ENCODE measurements at regions not wholly inside any gene's neighbourhood (a gene's known extent, or its start where the extent isn't known, plus 50 kb on each side); places are given as distances from the start of the nearest gene placed in this dataset.

DNA sequence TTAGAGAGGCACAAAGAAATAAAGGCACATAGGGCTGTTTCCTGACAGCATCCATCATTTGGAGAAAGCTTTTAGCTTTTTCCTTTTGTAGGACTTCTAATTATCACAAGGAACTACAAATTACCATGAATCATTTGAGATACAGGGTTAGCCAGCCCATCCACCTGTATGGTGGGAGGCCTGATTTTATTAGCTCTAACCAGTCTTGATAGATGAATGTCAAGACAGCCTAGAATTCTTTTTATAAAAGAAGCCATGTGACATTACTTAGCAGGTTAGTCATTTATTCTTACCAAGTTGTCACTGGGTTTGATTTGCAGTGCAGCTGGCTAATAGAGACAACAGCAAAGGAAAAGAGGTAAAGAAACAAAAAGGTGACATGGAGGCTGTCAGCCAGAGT is 618.1 kb downstream of the ZNF385D start:
- DNase-seq, result no peak

DNA sequence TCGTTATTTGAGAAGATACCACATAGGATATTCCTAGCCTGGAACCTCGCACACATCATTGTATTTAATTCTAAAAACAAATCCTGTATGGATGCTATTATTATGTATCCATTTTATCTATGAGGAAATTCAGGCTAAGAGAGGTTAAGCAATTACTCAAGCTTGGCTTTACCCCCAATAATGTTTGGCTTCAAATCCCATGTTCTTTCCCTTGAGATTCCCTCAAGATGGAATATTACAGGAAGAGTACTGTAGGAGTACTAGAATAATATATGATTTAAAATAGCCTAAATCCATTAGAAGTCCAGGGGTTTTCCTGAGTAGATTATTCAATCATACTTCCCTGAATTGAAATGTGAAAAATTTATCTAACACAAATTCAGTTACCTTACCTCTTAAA is 630.2 kb downstream of the ZNF385D start:
- DNase-seq, result no peak

DNA sequence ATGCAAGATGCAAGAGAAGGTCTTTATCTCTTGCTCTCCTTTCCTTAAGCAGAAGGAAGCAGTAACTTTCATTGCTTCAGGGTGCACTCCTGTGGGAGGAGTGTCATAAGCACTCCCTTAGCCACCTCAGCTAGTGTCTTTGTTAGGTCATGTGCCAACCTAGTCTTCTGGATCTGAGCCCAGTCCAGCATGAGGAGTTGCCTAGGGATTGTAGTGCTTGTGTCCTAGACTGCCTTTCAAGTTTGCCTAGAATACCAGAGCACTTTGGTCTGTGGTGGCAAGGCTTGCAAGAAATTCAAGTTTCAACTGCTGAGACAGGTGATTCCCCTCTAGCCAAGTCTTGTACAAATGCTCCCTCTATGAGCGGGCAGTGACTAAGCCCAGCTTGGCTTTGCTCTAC is 633.6 kb downstream of the ZNF385D start:
- DNase-seq, result no peak

DNA sequence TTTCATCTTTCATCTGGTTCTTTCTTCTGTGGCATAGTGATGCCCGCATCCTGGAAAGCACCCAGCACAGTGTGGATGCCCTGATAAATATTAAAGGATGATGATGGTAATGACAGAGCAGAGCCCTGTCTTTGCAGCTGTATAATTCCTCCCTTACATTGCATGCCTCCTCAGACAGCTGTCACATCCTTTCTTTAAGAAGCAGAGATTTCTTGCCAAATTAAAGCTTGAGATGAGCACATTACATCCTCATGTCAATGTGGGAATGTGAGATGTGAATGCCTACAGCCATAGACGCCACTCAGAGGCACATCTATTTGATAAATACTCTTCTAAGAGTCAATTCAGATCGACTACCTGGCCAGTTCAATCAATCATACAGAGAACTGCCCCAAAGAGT is 642.0 kb downstream of the ZNF385D start:
- no peak for DNase-seq

DNA sequence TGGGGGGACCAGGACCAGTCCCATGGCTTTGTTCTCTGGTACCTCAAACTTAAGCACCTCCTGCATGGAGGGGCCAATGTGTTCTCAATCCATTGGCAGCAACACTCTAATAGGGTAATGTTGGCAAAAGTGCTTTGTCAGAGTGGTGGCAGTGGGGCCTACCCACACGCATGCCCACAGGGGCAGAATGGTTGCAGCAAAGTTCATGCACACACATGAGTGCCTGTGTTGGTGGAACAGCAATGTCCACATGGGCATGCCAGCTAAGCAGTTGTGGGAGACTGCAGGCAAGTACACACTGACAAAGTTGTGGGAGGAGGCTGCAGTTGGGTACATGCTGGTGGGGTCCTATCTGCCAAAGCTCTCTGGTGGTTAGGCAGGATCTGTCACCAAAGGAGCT is 645.2 kb downstream of the ZNF385D start:
- DNase-seq, result no peak

DNA sequence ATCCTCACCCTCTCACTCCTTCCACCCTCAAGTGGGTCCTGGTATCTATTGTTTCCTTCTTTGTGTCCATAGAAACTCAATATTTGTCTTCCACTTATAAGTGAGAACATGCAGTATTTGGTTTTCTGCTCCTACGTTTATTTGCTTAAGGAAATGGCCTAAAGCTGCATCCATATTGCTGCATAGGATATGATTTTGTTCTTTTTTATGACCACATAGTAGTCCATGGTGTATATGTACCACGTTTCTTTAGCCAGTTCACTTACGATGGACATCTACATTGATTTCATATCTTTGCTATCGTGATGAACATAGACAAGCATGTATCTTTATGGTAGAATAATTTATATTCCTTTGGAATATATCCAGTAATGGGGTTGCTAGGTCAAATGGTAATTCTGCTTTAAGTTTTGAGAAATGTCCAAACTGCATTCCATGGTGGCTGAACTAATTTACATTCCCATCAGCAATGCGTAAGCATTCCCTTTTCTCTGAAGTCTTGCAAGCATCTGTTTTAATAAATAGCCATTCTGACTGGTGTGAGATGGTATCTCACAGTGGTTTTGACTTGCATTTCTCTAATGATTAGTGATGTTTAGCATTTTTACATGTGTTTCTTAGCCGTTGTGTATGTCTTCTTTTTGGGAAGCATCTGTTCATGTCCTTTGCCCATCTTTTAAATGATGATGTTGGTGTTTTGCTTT is 650.2 kb downstream of the ZNF385D start:
- no peak for DNase-seq

DNA sequence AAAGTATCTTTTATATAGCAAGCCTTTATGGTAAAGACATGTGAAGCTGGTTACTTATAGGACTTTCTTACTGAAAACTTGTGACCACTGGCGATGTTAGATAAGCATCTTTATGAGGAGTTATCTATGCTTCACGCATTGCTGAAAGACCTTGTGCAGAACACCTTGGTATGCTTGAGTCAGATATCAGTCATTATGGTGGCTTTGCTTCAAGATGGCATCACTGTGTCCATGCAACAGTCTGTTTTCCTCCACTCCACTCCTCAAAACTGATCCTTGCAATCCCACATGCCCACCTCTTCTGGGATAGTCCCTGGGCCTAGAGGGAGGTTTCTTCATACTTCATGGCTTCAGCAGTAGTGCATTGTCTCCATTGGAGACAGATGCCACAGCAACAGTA is 656.3 kb downstream of the ZNF385D start:
- no peak for DNase-seq

DNA sequence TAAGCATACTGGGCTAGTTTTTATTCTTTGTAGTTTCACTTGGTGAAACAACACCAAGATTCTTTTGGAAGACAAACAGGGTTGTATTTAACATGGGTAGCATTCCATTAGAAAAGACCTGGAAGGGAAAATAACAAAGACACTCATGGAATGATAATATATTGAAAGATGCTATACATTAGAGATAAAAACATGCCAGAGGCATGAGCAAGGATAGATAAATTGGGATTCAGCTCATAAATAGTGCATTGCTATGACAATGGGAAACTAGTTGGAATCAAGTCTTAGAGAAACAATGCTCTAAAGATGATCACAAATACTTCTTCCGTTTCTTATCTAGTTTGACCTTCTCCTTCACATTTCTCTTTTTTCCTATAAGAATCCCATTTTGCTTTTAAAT is 677.4 kb downstream of the ZNF385D start:
- no peak for DNase-seq

DNA sequence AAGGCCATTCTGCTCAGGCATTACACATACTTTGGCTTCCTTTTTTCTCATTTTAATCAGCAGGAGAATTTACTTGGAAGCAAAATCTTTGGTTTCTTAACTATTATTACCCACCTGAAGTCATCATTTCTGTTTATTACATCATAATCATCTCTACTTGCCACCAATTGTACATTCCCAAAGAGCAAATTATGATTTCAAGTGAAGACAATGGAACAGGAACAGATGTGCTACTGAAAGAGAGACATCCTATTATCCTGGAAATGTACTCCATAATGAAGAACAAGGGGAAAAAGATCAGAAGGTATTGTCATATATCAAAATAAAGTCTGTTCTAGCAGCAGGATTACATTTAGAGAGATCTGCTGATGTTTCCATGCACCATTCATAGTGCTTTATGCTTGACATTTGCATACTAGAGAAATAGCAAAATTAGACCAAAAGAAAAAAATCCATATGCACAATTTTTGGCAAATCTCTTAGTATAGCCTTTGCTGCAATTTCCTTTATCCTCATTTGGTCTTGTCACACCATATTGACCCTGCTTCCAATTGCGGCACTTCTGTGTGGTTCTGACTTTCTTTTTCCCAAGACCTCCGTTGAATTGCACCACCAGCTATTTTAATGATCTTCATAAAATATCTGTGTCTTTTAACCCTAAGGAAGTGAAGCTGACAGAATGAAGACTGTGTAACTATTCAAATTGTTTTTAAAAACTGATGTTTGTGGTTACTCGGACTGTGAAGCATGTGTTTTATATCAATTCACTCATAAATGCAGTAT is 683.8 kb downstream of the ZNF385D start:
- no peak for DNase-seq

DNA sequence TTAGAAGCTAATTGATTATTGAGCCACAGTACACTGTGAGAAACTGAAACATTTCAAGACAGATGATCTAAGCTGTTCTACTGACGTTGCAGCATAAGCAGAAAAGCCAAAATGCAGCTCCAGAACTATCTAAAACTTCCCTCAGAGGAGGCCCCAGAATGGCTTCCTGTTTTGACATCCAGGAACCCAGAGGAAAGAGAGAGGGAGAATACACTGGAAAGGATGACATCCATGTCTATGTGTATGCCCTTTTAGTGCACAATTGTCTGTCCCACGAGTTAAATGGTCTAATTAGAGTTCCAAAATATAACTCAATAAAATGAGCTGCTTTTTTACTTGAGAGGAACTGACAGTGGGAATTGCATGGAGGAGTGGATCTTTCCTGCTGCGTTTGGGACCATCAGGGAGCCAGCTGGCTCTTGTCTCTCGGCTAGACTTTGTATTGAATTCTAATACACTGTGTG is 688.1 kb downstream of the ZNF385D start:
- no peak for DNase-seq

DNA sequence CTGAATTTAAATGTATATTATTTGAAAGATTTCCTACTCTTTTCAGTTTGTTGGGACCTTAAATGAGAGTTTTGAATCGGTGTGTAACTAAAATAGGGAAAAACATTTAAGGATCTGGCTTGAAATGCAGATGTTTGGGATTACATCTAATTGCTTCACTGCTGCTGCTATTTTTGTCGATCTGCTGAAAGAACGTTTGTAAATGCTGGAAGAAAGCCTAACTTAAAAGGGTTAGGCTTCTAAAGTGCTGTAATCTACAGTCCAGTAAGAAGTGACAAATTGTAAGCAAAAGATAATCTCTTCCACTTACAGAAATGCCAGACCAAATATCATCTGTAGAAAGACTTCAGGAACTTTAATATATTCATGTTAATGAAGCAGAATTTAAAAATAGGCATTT is 691.6 kb downstream of the ZNF385D start:
- DNase-seq, result no peak

DNA sequence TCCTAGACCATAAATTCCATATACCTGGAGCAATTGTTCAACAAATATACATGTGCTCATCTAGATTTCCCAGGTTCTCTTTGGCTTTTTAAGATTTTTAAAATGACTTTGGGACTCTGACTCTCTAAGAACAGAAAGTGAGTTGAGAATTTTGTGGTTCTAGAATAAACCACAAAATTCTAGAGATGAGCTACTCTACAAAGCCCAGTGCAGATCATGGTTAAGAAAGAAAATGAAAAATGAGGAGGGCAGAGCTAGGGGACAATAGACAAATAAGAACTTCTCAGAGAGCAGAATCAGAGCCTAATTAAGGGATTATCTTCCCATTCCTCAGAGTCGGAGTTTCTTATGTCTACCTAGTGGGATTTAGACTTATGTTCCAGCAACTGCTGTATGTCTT is 694.7 kb downstream of the ZNF385D start:
- DNase-seq, result no peak

DNA sequence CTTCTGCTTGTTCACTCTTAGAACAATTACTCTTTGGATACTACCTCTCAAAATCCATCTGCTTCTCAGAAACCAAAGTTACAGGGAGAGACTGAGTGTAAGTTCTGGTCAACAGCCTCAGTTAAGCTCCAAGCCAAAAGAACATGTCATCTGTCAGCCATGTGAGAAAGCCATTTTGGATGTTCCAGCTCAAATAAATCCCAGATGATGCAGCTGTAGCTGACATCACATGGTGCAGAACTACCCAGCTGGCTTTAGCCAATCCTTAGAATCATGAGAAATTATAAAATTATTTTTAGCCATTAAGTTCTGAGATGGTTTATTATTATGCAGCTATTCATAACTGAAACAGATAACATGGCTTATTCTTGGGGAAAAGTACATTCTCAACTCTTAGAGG is 696.0 kb downstream of the ZNF385D start:
- DNase-seq, result no peak

DNA sequence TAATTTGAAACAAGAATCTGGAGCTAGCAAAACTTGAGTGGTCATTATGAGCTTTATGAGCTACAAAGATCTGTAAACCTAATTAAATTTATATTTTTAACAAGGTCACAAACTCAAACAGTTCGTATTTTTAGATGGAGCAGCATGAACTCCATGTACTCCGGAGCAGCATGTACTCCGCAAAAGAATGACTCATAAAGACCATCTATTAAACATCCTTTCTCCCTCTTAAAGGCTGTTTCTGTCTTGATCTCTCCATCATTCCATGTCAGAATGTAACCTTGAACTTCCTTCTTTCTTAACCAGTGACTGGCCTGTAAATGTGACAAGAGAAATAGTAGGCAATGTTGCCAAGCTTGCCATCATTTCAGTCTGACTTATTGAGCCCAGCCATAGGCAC is 696.9 kb downstream of the ZNF385D start:
- DNase-seq, result no peak

DNA sequence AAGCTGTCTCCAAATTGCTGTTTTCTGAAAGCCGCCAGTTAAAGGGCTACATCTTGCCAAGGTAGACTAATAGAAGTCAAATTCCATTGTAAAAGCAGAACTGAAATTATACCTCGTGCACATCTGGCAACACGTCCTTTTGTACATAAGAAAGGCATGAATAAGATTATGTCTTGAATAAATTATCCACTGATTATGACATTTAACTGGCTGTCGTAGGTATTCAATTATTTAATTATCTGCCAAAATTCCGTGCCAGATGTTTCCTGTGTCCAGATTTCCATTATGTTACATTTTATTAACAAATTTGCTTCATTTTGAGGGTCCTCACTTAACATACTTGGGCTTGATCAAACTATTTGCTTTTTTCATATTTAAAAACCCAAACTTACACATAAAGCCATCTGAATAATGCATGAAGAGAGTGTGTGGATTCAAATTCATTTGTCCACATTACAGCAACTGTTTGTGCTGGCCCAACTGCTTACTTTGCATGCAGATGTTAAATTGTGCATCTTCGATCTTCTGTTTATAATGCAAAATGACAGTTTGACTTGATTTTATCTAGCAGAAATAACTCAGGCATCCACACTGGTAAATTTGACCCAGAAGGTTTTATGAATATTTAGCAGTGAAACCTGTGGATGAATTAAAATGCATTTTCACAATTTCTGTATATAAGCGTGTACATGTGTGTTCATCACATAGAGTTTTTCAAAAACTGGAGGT is 701.5 kb downstream of the ZNF385D start:
- DNase-seq, result no peak

DNA sequence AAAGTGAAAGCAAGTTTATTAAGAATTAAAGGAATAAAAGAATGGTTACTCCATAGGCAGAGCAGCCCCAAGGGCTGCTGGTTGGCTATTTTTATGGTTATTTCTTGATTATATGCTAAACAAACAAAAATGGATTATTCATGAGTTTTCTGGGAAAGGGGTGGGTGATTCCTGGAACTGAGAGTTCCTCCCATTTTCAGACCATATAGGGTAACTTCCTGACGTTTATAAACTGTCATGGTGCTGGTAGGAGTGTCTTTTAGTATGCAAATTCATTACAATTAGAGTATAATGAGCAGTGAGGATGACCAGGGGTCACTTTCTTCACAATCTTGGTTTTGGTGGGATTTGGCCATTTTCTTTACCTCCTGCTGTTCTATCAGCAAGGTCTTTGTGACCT is 707.9 kb downstream of the ZNF385D start:
- DNase-seq, result no peak

DNA sequence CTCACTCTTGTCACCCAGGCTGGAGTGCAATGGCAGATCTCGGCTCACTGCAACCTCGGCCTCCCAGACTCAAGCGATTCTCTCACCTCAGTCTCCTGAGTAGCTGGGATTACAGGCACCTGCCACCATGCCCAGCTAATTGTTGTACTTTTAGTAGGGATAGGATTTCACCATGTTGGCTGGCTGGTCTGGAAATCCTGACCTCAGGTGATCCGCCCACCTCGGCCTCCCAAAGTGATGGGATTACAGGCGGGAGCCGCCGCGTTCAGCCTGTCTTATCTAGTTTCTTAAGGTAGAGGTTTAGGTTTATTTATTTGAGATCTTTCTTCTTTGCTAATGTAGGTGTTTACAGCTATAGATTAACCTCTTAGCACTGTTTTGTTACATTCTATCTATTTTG is 708.8 kb downstream of the ZNF385D start:
- DNase-seq, result no peak

DNA sequence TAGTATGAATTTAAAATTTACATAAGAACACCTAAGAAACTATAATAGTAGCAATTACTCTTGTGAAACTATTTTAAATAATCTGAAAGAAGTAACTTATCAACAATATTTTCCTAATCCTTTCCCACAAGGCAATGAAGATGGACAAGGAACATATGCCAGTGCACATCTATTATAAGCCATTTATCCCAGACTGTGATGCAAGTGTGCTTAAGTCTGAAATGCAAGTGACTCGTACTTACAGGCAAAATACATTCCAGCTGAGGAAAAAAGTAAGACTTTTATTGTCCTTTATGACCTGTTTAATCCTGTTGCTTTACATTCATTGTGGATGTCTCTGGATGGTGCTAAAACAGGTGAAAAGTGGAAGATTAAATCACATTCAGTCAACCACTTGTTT is 709.4 kb downstream of the ZNF385D start:
- DNase-seq, result no peak

DNA sequence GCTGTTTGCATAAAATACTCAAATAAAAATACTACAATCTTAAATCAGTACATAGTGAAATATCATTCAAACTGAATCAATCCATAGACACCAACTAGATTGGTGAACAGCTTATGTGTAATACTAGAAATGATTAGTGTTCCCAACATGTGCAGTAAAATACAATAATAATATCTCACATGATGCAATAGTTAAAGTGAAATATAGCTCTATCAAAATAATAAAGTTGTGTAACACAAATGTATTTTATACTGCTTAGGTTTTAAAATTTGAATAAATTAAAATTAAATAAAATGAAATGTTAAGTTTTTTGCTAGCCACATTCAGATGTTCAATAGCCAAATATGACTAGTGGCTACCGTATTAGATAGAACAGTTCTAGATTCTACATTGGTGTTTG is 714.1 kb downstream of the ZNF385D start:
- no peak for DNase-seq

DNA sequence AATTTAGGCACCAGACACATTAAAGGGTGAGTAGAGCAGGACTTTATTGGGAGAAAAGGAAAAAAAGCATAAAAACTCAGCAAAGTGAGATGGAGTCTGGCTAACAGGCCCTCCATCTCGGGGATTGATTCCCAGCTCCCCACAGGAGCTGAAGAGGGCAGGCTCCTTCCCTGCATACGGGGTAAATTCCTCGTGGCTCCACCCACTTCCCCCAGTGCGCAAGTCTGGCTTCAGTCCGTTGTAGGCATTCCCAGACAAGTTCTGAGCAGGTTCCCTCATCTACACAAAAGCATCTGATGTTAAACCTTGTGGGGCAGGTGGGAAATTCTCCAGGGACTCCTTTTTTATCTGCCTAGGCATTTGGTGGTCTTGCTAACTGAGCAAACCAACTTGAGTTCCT is 722.6 kb downstream of the ZNF385D start:
- no peak for DNase-seq

DNA sequence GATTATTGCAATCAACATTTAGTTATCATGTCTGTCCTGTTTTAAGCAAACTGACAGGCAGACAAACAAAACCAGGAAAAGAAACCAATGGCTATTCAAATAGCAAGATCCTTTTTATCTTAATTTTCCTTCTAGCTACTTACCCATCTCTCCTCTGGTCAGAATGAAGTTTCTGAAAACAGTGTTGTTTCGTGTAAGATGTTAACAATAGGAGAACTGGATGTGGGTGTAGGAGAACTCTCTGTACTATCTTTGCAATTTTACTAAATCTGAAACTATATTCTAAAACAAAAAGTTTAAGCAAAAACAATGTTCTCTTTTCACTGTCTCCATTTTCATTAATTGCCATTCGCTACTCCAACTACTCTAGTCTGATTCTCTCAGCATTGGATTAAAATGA is 726.4 kb downstream of the ZNF385D start:
- no peak for DNase-seq

DNA sequence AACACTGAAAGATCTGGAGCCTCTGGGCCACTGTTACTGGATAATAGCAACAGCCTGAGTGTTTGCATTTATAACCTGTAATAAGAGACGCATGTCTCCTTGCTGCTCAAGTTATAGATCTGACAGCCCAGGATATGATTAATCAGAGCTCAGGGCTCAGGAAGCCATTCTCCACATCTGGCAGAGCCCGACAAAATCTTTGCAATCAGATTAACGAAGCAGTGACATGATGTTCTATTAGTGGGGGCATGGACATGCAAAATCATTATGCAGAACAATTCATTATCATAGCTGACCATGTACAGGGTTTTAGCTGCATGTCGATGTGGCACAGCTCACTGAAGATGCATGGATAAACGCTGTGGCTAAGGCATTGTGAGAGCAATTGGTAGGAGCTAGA is 730.3 kb downstream of the ZNF385D start:
- DNase-seq, result no peak

DNA sequence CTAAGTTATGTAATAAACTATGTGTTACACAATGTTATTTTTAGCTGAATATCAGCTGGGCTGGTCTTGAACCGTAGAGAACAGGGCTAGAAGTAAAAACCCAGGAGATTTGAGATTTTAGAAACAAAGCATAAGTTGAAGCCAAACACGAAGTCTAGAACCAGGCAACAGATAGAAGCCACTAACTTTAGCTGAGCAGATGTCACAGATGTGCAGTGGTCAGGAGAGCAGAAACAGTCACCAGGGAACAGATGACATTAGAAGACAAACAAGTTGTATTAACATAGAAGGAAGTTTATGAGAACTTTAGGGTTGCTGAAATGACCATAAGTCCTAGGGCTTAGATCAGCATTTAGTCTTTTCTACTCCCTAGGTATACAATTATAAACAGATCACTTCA is 731.0 kb downstream of the ZNF385D start:
- no peak for DNase-seq
